ENCODE measurements at regions not wholly inside any gene's neighbourhood (a gene's known extent, or its start where the extent isn't known, plus 50 kb on each side); places are given as distances from the start of the nearest gene placed in this dataset.

DNA sequence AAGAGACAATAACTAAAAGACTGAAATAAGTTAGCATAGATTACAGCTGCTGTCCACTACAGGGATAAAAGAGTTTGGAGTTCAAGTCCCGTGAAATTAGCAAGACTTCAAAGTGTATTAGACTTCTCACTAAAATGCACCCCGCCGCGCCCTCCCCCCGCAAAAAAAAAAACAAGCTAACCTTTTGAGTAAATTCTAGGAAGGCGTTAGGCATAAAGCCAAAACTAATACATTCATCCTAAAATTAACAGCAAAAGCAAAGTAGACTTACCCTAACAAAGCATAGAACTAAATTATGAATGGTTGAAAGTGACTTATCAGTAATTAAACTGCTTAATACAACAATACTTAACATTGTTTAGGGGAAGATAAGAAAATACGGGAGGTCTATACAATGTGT is 581.0 kb upstream of the CHORDC1 start:
- DNase-seq, result no peak

DNA sequence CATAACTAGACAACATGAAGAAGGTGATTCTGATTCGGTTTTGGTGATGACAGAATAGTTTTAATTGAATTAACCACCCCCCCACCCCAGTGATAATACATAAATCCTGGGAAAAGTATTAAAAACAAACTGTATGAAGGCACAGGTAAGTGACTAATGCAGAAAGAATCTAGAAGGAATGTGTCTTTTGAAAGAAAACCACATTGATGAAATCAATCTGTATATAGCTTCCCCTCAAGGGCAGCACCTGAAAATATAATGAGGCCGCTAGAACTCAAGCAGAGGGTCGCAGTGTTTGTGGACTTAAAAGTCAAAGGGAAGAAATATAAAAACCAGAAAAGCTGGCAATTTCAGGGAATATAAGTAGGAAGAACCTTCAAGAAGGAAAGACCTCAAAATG is 580.5 kb upstream of the CHORDC1 start:
- DNase-seq, result peak; percentile 17

DNA sequence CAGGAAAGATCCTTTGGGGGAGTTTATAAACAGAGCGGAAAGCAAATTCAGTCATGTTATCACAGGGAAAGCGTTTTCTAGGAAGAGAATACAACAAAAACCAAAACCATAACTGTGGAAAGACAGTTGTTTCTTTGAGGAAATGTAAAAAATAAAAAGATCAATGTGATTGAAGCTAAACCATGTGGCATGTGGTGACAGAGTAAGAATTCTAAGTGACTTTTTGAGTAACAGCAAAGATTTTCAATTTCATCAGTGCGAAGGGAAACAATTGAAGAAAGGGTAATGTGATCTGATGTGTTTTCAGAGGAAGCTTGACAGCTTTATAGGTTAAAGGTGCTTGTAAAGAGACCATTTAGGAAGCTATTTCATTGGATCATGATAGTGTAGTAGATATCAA is 575.9 kb upstream of the CHORDC1 start:
- DNase-seq, result no peak

DNA sequence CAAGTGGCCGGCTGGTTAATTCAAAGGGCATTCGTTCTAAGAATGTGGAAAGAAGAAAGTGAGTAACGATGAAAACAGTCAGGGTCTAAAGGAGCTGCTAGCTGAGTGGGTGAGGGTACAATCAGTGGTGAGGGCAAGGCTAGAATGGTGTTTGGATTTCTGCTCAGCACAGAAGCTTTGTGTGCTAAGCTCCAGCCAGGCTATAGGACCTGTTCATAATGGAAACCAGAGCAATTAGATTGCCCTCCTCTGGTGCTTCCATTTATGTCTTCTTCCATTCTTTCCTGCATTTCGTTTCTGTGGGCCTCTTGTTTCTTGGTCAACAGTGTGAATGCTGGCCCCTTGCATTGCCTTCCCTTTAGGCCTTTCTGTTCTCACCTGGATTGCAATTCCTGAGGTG is 572.9 kb upstream of the CHORDC1 start:
- DNase-seq, result no peak

DNA sequence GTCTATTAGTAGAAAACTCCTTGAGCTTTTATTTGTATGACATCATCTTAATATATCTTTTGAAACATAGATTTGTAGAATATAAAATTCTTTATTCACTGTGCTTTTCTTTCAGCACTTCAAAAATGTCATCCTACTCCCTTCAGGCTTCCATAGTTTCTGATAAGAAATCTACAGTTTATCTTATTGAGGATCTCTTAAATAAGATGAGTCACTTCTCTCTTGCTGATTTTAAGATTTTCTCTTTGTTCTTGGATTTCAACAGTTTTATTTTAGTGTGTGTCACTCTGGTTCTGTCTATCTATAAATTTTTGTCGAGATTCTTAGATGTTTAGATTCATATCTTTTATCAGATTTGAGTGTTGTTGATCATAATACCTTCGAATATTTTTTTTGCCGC is 566.1 kb upstream of the CHORDC1 start:
- DNase-seq, result peak; percentile 11

DNA sequence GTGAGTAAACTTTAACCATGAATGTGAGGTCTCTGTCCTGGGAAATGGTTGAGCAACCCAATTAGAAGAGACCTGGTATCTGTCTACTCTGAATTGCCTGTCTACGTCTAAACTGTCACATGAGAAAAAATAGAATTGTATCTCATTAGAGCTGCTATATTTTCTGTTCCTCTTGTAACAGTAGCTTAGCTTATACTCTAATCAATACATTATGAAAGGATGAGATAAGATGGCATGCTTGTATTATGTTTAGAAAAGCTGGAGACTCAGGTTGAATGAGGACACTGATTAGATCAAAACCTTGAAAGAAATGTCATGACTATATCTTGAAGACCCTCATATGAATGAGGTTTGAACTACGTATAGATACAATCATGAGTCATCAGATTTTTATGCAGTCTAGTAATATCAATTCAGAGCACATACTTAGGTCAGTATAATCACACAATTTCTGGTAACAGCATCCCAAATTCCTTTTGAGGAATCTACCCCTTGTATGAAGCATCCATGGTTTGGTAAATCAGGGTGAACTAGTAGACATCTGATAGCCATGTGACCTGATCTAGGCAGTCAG is 561.5 kb upstream of the CHORDC1 start:
- DNase-seq, result no peak

DNA sequence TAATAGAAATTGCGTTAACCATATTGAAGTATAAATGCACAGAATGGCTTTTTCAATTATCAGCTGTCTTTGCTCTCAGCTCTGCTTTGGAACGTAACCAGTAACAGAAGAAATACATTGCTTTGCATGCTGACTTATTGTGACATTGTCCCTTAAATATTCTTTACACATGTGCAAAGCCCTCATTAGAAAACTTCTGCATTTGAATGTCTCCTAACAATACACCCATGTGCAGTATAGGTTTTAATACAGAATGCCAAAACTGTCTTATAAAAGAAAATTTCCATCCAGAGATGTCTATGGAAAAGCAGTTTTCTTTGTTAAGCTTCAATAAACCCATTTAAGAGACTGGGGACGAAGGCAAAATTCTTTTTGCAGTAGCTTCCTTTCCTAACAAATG is 560.3 kb upstream of the CHORDC1 start:
- DNase-seq, result no peak

DNA sequence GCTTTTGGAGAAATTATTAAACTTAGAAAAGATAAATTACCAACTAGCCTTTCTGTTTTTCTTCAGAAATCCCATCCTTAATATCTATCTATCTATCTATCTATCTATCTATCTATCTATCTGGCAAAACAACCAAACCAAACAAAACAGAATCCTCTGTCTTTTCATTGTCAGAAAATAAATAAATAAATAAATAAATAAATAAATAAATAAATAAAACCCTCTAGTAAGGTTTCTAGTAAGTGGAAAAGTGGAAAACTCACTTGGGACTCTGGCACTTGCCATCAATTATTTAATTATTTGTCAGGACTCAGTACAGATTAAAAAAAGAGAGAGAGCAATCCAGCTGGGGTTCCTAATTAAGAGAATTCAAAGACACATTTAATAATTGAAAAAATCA is 556.2 kb upstream of the CHORDC1 start:
- no peak for DNase-seq

DNA sequence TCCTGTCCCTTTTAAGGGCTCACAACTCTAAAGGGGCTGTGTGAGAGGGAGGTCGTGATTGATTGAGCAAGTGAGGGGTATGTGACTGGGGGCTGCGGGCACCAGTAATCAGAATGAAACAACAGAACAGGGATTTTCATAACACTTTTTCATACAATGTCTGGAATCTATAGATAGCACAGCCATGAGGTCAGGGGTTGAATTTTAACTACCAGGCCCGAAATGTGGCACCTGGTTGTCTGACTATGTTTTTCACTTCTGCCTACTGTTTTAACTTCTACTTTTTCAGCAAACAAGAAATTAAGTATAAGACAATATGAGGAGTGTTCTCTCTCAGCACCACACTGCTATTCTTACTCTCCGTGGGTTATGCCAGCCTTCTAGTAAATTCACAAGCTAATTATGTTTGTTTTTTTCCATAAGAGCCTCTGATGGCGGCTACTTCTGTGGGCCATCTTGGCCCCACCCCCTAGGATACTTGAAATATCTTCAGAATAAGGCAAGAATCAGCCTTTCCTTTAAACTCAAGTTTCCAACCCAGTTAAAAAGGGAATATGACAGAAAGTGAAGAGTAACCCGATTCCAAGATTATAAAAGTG is 552.8 kb upstream of the CHORDC1 start:
- DNase-seq, result no peak

DNA sequence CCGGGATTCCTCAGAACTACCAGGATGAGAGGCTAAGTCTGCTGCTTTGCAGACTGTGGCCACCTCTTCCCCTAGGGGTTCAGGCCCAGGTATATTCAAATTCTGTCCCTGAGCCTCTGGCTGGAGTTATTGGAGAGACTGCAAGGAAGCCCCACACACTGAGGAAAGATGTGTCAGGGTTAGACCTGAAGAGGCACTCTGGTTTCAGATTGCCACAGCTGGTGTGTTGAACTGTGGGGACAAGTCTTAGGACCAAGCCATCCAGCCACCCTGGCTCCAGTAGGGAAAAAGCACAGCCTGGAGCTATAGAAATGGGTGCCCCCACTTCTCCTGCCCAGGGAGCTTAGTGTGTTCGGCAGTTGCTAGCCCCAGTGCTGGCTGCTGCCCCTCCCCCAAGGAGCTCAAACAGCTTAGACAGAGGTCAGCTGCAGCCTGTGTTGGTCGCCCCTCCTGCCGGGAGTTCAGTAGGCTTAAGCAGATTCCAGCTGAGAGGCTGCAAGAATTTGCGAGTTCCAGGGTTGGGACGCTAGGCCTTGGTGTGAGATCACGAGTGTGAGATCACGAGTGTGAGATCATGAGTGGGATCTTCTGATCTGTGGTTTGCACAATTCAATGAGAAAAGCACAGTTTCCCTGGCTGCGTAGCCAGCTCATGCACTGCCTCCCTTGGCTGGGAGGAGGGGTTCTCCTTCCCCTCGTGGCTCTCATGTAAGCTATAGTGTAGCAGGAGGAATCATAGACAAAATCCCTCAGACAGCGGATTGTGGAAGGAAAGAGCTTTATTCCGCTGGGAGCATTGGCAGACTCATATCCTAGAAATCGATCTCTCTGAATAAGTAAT is 552.1 kb upstream of the CHORDC1 start:
- DNase-seq, result no peak

DNA sequence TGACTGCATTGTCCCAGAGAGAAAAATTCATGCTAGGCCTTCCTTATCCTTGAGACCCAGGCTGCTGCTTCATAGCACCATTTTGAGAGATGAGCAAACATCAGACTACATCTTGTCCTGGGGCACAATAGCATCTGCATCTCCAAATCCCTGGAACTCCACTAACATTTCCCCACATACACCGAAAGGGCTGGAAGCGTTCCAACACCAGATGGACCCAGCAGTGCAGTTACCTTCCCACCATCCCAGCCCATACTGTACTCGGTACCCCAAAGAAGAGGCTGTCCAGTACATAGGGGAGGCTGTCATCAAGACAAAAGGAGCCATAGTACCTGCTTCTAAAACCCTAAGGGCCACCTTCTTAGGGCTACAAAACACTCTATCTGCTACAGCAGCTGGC is 547.2 kb upstream of the CHORDC1 start:
- no peak for DNase-seq

DNA sequence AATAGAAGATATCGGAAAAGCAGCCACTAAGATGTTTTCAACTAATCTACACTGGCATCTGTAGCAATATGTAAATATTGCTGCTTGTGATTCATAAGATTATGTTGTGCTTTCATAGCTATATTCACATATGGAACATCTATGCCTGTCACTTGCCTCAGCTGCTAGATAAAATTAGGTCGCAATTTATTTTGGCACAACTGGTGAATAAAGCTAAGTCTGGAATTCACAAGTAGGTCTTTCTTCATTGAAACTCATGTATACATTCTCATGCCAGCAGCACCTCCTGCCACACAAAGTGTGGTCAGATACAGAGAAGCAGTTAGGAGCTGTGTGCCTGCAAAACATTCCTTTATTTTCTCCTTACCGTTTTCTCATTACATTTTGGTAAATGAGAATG is 543.3 kb upstream of the CHORDC1 start:
- DNase-seq, result no peak

DNA sequence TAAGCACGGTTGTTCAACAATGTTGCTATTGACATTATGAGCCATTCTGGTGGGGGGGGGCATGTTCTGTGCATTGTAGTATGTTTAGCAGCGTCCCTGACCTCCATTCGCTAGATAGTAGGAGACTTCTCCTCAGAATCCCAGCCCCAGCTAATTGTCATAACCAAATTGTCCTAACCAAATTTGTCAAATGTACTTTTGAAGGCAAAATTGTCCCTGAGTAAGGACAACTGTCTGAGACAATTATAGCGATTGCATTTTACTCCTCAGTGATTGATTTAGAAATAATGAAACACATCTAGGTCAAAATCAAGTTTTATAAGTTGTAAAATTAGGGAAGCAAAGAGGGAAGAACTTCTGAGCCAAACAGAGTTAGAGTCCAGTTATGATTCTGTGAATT is 541.8 kb upstream of the CHORDC1 start:
- DNase-seq, result no peak

DNA sequence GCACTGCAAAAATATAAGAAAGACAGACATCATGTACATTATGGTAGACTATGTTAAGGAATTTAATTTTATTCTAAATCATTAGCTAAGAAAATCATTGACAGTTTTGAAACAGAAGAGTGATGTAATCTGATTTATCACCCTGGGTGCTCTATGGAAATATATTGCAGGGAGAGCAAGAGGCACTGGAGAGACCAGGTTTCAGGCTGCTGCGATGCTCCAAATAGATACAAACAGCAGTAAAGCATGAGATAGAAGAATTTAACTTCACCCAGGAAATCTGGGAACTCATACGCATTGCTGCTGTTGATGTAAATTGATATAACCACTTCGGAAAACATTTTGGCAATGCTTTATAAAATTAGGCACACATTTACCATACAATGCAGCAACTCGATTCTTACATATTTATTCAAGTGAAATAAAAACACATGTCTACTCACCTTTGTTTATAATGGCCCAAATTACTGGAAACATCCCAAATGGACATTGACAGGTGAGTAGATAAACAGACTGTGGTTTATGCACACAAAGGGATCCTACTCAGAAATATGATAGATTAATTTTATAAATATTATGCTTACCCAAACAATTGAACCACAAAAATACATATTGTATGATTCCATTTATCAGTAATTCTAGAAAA is 535.1 kb upstream of the CHORDC1 start:
- DNase-seq, result peak; percentile 68

DNA sequence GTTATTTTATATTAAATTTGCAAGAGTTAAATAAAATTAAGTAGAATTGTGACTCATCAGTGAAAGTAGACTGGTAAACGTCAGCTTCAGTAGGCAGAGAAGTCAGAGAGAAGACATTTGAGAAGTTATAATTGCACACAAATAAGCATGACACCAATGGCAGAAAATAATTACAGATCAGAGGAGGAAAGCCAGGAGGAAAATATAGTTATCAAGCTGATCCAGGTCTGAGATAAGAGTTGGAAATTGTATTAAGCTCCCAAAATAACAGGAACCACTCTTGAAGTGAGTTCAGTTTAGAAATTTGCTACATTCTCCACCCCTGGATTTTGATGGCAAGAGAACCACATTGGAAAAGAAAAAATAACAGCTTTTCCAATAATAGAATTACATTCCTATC is 533.8 kb upstream of the CHORDC1 start:
- DNase-seq, result no peak

DNA sequence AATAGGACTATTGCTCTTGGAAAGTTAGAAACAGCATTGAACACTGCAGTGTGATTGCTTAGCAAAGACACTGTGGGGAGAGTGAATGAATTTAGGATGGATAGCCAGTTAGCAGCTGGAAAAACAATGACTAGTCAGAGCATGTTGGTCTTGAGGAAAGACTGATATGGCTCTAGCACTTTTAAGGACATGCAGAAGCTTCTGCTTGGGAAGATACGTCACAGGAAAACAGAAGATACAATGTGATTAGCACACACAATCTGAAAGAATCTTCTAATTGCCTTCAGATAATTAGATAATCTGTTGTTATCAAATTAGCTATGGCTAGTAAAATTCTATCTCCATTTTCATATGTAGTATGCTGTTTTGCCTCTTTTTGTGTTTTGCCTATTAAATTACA is 530.7 kb upstream of the CHORDC1 start:
- DNase-seq, result no peak

DNA sequence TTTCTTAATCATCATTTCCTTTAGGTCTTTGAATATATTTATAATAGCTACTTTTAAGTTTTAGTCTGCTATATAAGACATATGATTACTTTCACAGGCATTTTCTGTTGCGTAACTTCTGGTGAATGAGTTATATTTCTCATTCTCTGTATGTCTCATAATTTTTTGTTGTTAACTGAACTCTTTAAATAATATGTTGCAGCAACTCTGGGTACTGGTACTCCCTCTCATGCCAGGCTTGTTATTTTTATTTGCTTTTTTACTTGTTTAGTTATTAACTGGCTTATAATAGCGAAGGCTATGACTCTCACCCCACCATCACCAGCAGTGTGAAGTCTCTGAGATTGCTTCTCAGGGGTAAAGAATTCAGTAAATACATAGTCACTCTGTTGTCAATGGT is 524.2 kb upstream of the CHORDC1 start:
- DNase-seq, result no peak

DNA sequence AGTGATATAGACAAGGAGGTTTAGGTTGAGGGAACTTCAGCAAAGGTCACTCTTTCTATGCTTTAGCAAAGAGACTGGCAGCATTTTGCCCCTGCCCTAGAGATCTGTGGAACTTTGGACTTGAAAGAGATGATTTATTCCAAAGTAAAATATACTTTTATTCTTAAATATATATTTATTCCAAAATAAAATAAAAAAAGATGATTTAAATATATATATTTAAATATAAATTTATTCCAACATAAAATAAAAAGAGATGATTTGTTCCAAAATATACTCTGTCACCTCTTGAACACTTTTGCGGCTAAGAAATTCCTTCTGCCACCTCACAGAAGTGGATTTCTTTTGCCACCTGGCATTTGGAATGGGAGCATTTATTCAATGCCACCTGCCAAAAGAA is 521.3 kb upstream of the CHORDC1 start:
- no peak for DNase-seq

DNA sequence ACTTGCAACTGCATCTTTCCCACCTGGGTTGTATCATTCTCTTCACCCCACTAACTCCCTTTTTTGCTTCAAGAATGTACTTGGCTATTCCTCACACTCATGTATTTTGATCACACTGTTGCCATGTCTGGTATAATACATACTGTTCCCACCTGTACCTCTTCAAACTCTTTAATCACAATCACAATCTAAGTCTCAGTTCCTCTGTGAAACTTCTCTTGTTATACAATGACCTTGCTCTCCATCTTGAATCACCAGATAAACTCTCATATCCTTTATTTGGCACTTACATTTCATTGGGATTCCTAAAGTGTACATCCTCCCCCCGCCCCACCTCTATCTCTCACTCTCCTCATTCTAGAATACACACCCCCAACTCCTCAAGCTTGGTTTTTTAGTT is 516.0 kb upstream of the CHORDC1 start:
- no peak for DNase-seq

DNA sequence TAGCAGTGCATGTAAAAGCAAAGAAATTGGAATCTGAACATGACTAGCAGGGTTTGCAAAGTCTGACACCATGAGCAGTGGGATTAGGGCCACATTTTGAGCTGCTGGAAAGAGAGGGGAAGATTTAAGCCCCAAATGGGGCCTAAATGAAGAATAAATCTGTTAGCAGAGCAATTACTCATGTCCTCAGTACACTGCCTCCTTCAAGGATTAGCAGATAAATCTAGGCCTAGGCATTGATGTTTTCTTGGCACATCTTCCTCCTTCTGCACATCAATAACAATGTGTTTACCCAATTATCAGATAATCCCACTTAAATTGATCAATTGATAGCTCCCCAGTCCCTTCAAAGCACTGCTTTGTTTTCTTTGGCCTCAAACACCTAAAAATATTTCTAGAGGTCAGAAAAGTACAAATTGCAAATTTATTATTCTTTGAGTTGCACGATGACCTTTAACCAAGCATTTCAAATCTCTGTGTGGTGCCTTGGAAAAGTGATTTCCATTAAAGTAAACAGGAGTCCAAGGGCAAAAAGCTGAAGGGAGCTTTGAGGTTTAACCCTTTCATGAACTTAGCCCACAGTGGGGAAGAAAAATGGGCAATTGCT is 514.7 kb upstream of the CHORDC1 start:
- DNase-seq, result no peak

DNA sequence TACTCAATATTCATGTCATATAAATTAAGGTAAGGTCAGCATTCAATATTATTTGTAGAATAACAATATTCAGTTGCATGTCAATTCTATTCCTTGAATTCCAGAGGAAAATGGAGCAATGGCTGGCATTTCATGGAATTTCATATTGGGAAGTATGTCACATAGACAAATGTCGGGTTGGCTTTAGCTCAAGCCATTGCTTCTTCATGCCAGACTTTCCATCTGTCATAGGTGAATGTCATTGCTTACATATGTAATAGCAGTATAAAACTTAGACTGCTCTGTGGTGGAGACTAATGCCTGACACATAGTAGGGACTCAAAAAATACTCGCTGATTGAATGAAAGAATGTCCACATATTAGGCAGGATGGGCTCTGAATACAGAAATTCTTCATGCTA is 509.6 kb upstream of the CHORDC1 start:
- DNase-seq, result no peak

DNA sequence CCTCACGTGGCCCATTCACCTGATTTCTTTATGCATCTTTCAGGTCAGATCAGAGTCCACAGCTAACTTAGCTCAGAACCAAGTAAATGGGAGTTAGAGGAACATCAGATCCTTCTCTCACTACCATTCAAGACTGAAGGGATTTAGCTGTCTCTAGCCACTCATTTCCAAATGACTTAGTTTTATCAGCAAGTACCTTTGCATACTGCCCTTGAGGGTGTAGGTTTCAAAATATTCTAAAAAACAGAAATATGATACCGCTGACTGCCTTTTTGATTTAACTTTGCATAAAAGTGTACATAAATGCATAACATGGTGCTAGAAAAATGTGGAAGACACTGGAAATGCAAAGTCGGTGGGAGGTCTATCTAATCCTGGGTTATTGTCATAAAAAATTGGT is 500.6 kb upstream of the CHORDC1 start:
- no peak for DNase-seq

DNA sequence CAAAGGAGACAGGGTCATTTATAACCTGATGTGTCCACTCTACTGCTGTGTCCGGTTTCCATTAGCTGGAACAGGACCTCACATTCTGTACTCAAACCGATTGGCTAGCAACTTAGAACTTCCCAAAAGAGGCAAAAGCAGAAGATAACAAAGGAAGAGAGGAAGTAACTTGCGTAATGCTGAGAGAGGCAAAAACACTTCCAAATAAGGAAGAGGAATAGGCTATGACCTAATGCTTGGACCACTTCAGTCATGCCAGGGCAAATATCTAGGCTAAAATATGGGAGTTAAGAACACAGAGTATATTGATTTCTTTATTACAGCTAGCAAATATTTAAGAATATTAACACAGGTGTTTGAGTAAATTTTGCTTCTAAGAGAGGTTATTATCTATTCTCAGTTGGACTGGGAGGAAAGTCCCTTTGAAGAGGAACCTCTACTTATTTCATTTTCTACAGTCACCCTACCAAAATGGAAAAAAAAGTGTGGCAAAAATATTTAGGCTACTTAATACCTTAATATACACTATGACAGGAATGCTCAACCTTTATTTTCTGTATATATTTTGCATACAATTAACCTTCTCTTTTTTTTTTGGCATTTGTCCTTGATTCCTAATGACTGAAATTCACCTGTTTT is 499.8 kb upstream of the CHORDC1 start:
- DNase-seq, result peak; percentile 78
